ENCODE measurements at regions not wholly inside any gene's neighbourhood (a gene's known extent, or its start where the extent isn't known, plus 50 kb on each side); places are given as distances from the start of the nearest gene placed in this dataset.

- no peak overlapping the region for H3K27ac ChIP-seq (ENCODE audit: insufficient read length, low read depth, low read length)
- H3K27me3 Mint-ChIP-seq (ENCODE audit: low read depth): peaks cover 3% of the 10 kb centered on the region
- H3K4me3 Mint-ChIP-seq: no peak overlapping the region
These were observed 177.5 kb upstream of the TMEM45B start for GRCh38 chr11:129637983-129638776.

More at GRCh38 chr11:129637983-129638776, 177.5 kb upstream of the TMEM45B start:
- Histone ChIP-seq H2BK15ac (ENCODE audit: low read depth, low read length) (no peak overlapping the region), H2AFZ (ENCODE audit: low read length) (no peak overlapping the region), H2BK12ac (ENCODE audit: insufficient read length, low read depth, low read length) (no peak overlapping the region), H2AK5ac (ENCODE audit: insufficient read length, low read length) (no peak overlapping the region), H3K4me1 (ENCODE audit: insufficient read depth, low read length) (no peaks in the 10 kb centered on the region), H3K4ac (ENCODE audit: low read depth, low read length) (no peak overlapping the region), H2BK120ac (ENCODE audit: low read depth, low read length, poor library complexity, severe bottlenecking) (no peak overlapping the region), H3K4me2 (ENCODE audit: insufficient read depth, insufficient read length, low read length) (no peak overlapping the region), H2BK20ac (ENCODE audit: low read depth, low read length, poor library complexity, severe bottlenecking) (no peak overlapping the region), H3K9ac (ENCODE audit: extremely low read depth, insufficient read length, low read length) (no peak overlapping the region), H4K91ac (ENCODE audit: insufficient read length, low read depth, low read length) (no peak overlapping the region), H3K18ac (ENCODE audit: insufficient read length, low read depth, low read length) (no peak overlapping the region), H3K23me2 (ENCODE audit: insufficient read length, low read depth, low read length, poor library complexity, severe bottlenecking) (no peaks in the 10 kb centered on the region), H3K27me3 (ENCODE audit: insufficient read depth, low read length) (no peaks in the 10 kb centered on the region), H4K5ac (ENCODE audit: insufficient read length, low read depth, low read length) (no peak overlapping the region), H4K20me1 (ENCODE audit: control insufficient read depth, insufficient read depth, insufficient read length) (no peaks in the 10 kb centered on the region), H3K14ac (ENCODE audit: insufficient read depth, low read length) (no peak overlapping the region), H3K23ac (ENCODE audit: insufficient read length, low read depth, low read length) (no peak overlapping the region), H3K9me3 (ENCODE audit: control insufficient read depth, low read depth, low read length) (no peaks in the 10 kb centered on the region), H2BK5ac (ENCODE audit: insufficient read length, low read length) (no peak overlapping the region), H3K79me2 (ENCODE audit: insufficient read depth, low read length) (no peaks in the 10 kb centered on the region), H4K8ac (replicated peaks; ENCODE audit: insufficient read length, low read depth, low read length) (no peak overlapping the region), H3T11ph (ENCODE audit: low read length) (no peak overlapping the region), H3K56ac (ENCODE audit: insufficient read length, low read depth, low read length) (no peak overlapping the region), H3K79me1 (ENCODE audit: insufficient read depth, low read depth, low read length, poor library complexity, severe bottlenecking) (no peaks in the 10 kb centered on the region)
- Mint-ChIP-seq H3K9me3 (peaks cover 0 to 3% of the 10 kb centered on the region in 2 experiments; a peak in 1 of 5 replicates), H3K27ac (no peak overlapping the region), H3K4me1 (no peaks in the 10 kb centered on the region), H3K36me3 (ENCODE audit: insufficient read depth in 1 of 3, low read depth in 3 of 3) (no peaks in the 10 kb centered on the region)
- TF ChIP-seq CTCF (conservative IDR thresholded peaks at IDR 0.05): no peak
- DNase-seq: no peak
- no CpG with 5 or more reads among the region's 5 CpGs for WGBS (ENCODE audit: extremely low coverage, insufficient read length, low lambda C conversion rate)
